ENCODE measurements at regions not wholly inside any gene's neighbourhood (a gene's known extent, or its start where the extent isn't known, plus 50 kb on each side); places are given as distances from the start of the nearest gene placed in this dataset.
A peak's percentile ranks its signal among the peaks of the same experiment; 100 is the strongest.

DNA sequence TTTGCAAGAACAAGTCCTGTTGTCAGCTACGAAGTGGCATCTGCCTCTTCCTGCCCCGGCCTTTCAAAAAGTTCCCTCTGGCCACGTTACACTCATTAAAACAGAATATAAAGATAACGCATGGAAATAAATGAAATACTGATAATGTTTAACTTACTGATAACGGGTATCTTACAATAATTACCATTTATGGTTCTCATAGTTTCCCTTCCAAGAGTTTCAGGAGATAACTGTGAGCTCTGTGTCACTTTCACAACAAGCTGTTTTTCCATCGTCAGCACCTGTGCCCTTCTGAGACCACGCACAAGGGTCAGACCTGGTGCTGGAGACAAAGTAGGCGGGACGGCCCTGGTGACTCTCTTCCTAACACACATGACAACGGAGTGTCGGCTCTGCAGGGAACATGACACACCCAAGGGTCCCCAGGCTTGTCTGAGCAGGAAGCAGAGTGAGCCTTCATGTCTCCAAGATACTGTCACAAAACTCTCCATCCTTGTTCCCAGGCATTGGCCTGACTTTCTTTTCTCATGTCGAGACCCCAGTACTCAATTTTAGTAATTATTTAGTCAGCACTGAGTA is 86.2 kb upstream of the THBS2 start:
- TF ChIP-seq, protein P1, sequence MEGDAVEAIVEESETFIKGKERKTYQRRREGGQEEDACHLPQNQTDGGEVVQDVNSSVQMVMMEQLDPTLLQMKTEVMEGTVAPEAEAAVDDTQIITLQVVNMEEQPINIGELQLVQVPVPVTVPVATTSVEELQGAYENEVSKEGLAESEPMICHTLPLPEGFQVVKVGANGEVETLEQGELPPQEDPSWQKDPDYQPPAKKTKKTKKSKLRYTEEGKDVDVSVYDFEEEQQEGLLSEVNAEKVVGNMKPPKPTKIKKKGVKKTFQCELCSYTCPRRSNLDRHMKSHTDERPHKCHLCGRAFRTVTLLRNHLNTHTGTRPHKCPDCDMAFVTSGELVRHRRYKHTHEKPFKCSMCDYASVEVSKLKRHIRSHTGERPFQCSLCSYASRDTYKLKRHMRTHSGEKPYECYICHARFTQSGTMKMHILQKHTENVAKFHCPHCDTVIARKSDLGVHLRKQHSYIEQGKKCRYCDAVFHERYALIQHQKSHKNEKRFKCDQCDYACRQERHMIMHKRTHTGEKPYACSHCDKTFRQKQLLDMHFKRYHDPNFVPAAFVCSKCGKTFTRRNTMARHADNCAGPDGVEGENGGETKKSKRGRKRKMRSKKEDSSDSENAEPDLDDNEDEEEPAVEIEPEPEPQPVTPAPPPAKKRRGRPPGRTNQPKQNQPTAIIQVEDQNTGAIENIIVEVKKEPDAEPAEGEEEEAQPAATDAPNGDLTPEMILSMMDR (IDR thresholded peaks at IDR 0.05; ENCODE audit: low read length, missing control alignments): no peak
- no peak for DNase-seq (ENCODE audit: low read depth)
- H3K4me3 ChIP-seq (replicated peaks; ENCODE audit: low read depth, low read length): no peak overlapping the region

DNA sequence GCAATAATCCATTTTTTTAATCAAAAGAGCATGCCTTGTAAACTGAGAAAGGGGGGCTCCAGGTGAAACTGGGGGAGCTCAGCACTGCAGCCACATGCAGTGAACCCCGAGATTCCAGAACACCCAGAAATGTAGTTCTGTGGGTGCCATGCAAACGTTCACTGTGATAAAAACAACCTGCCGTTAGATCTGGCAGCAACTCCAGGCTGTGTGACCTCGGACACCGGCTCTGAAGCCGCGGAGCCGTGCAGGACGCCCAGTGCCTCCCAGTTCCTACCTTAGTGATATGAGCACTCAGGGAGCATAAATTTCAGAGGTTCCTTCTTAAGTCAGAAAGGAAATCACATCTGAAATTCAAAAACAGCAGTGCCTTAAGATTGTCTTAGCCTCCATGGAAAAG is 85.4 kb upstream of the THBS2 start:
- DNase-seq (ENCODE audit: low read depth): no peak
- TF ChIP-seq, protein P1 (IDR thresholded peaks at IDR 0.05; ENCODE audit: low read length, missing control alignments): no peak
- H3K4me3 ChIP-seq (replicated peaks; ENCODE audit: low read depth, low read length): no peak overlapping the region

DNA sequence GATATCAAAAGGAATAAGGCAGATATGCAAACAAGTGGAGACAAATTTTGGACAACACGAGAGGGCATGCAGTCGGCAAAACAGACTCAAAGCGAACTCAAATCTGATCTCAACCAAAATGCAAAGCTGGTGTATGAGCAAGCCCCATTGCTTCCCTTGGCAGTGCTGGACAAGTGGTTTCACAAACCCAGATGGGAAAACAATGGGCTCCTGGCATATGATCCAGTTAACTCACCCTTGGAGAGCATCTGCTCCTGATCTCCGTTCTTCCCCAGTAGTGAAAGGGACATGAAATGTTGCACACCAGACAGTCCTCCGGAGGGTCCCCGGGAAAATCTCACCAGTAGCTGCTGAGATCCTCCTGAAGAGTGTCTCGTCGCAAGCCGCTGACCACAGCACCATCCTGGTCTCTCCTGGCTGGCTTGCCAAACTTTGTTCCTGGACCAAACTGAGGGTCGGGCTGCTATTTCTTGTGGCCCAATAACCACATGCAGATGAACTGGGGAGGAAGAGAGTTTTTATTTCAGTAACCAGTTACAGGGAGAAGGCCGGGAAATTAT is 84.3 kb upstream of the THBS2 start:
- H3K4me3 ChIP-seq (replicated peaks; ENCODE audit: low read depth, low read length): no peak overlapping the region
- DNase-seq (ENCODE audit: low read depth): no peak
- TF ChIP-seq, protein P1 (IDR thresholded peaks at IDR 0.05; ENCODE audit: low read length, missing control alignments): no peak

DNA sequence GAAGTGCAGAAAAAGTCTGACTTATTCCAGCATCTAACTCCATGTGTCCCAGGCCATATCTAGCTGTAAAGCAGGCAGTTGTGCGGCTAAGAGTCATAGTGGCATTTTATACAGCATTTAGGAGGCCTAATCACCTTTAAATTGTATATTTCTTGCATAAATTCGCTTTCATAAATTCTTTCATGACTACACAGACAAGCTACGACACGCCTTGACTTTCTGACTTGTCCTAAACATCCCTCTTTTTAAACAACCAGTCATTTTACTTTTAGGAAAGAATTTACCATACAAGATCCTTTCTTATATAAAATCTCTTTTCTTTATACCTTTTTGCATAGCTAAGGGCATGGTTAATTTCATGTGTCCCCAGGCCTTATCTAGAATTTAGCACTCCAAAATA is 81.7 kb upstream of the THBS2 start:
- TF ChIP-seq, protein P1 (IDR thresholded peaks at IDR 0.05; ENCODE audit: low read length, missing control alignments): no peak
- H3K4me3 ChIP-seq (replicated peaks; ENCODE audit: low read depth, low read length): no peak overlapping the region
- DNase-seq (ENCODE audit: low read depth): no peak

DNA sequence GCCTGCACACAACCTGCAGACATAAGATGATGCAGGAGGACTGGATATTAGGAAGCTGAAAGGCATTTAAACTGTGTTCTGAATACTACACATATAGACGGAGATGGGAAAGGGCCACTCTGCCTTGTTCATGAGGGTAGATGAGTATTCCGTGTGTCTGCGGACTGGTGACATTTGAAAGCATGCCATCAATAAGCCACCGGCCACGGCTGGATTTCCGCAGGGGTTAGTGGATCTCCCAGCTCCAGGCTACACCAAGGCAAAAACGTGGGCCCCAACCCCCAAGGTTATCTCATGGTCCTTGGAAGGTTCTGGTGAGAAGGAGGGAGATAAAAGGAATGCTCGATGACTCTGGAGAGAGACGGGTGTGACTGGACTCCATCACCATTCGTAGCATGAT is 78.6 kb upstream of the THBS2 start:
- DNase-seq (ENCODE audit: low read depth): no peak
- TF ChIP-seq, protein P1 (IDR thresholded peaks at IDR 0.05; ENCODE audit: low read length, missing control alignments): no peak
- H3K4me3 ChIP-seq (replicated peaks; ENCODE audit: low read depth, low read length): no peak overlapping the region

DNA sequence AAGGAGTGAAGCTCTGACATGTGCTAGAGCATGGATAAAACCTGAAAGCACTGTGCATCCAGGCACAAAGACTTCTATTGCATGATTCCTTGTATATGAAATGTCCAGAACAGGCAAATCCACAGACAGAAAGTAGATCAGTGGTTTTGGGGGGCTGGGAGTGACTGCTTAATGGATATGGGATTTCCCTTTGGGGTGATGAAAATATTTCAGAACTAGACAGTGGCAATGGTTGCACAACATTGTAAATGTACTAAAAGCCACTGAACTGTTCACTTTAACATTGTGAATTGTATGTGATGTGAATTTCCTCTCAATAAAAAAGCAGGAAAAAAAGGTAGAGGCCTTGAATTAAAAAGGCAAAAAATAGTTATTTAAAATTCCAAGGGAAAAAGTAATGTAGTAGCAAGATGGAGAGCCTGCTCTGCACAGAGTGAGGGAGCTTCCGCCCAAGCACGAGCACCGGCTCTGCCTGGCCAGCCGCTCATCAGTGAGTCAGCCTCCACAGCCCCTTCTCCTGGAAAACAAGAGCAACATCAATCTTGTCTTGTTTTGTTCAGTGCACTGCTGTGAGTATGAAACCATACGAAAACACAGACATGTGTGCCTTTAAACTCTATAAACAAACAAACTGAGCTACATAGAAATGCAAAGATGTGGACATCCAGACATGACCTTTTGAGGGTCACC is 74.6 kb upstream of the THBS2 start:
- no peak overlapping the region for H3K4me3 ChIP-seq (replicated peaks; ENCODE audit: low read depth, low read length)
- DNase-seq (ENCODE audit: low read depth): peak; percentile 63
- TF ChIP-seq, protein P1 (IDR thresholded peaks at IDR 0.05; ENCODE audit: low read length, missing control alignments): no peak
